Ishikawa (cell line): ENCODE measurements at regions not wholly inside any gene's neighbourhood (a gene's known extent, or its start where the extent isn't known, plus 50 kb on each side); places are given as distances from the start of the nearest gene placed in this dataset.

Experiments
- CEBPB ChIP-seq: IDR thresholded peaks from 2 replicates; pipeline ENCODE4 v1.6.1; 2012
- CREB1 ChIP-seq: IDR thresholded peaks from 2 replicates; pipeline ENCODE4 v1.6.1; 2012; ENCODE audit warnings: low read depth
- EGR1 ChIP-seq: IDR thresholded peaks from 2 replicates; pipeline ENCODE4 v1.6.1; 2012
- EP300 ChIP-seq: IDR thresholded peaks from 2 replicates; pipeline ENCODE4 v1.6.1; 2012; ENCODE audit warnings: borderline replicate concordance
- FOXM1 ChIP-seq: IDR thresholded peaks from 2 replicates; pipeline ENCODE4 v1.6.1; 2012; ENCODE audit warnings: low read depth, borderline replicate concordance
- MAX ChIP-seq: IDR thresholded peaks from 2 replicates; pipeline ENCODE4 v1.6.1; 2012
- NFIC ChIP-seq: IDR thresholded peaks from 2 replicates; pipeline ENCODE4 v1.6.1; 2012
- RAD21 ChIP-seq: IDR thresholded peaks from 2 replicates; pipeline ENCODE4 v1.6.1; 2012; ENCODE audit warnings: low read depth
- REST ChIP-seq: IDR thresholded peaks from 2 replicates; pipeline ENCODE4 v1.6.1; 2012; ENCODE audit warnings: low read depth, mild to moderate bottlenecking
- TAF1 ChIP-seq: IDR thresholded peaks from 2 replicates; pipeline ENCODE4 v1.6.1; 2012; ENCODE audit warnings: low read depth, mild to moderate bottlenecking
- TCF12 ChIP-seq: IDR thresholded peaks from 2 replicates; pipeline ENCODE4 v1.6.1; 2012; ENCODE audit warnings: low read depth
- TEAD4 ChIP-seq: IDR thresholded peaks from 2 replicates; pipeline ENCODE4 v1.6.1; 2012
- USF1 ChIP-seq: IDR thresholded peaks from 2 replicates; pipeline ENCODE4 v1.6.1; 2012
- YY1 ChIP-seq: IDR thresholded peaks from 2 replicates; pipeline ENCODE4 v1.6.1; 2012; ENCODE audit warnings: low read depth
- ZBTB7A ChIP-seq: IDR thresholded peaks from 2 replicates; pipeline ENCODE4 v1.6.1; 2012; ENCODE audit warnings: low read depth

- TF ChIP-seq REST, result no peak
These were observed 340.3 kb downstream of the FOXL1 start for GRCh38 chr16:86918637-86919036.

- TF ChIP-seq ZBTB7A (no peak), REST (no peak), NFIC (no peak), MAX (no peak), RAD21 (no peak), TEAD4 (no peak), TCF12 (no peak)
These were observed 340.7 kb downstream of the FOXL1 start for GRCh38 chr16:86919078-86919477.

GRCh38 chr16:86919578-86920305 lies 341.4 kb downstream of the FOXL1 start:
- TF ChIP-seq ZBTB7A (no peak), YY1 (no peak), TCF12 (no peak), REST (no peak), MAX (no peak), RAD21 (no peak), CREB1 (no peak), EGR1 (no peak), EP300 (no peak), FOXM1 (no peak), CEBPB (no peak), TEAD4 (no peak), TAF1 (no peak), NFIC (no peak), USF1 (no peak)

- TF ChIP-seq EP300 (no peak), TAF1 (no peak), TCF12 (no peak), YY1 (no peak), USF1 (no peak), NFIC (no peak), FOXM1 (no peak), EGR1 (no peak), CEBPB (no peak), REST (no peak), MAX (no peak), TEAD4 (no peak), ZBTB7A (no peak)
These were observed 342.9 kb downstream of the FOXL1 start for GRCh38 chr16:86921289-86921688.
